A673 (cell line): ENCODE measurements at regions not wholly inside any gene's neighbourhood (a gene's known extent, or its start where the extent isn't known, plus 50 kb on each side); places are given as distances from the start of the nearest gene placed in this dataset.

Experiments
- BruUV-seq: library from RNA; stranded (reverse); fragments of 400-500 nt; replicated peaks from 2 replicates; lab custom pipeline; 2021; lab: Mats Ljungman, UMichigan
- CTCF ChIA-PET: fragments of 300-600 bp; sonication (Branson Sonifier 250); formaldehyde crosslinking; loops from one replicate; lab custom pipeline; 2022; ENCODE audit warnings: antibody characterized with exemption; lab: Charles Lee
- POLR2A ChIA-PET: fragments of 300-600 bp; sonication (Branson Sonifier 250); formaldehyde crosslinking; loops from one replicate; lab custom pipeline; 2022; ENCODE audit warnings: antibody characterized with exemption; ENCODE audit not compliant: low non-redundant PET; lab: Charles Lee
- DNase-seq: peaks from one replicate; pipeline ENCODE4 v3.0.0-alpha.2; 2015; ENCODE audit warnings: low spot score
- H3K27ac ChIP-seq: fragments of 200-600 bp; sonication (generic); 2 replicates; pipeline ENCODE4 v1.5.1; 2016; ENCODE audit warnings: mixed run types, low read depth, mild to moderate bottlenecking, mixed read lengths, antibody characterized with exemption, low read length; ENCODE audit not compliant: poor library complexity, severe bottlenecking
- H3K27me3 ChIP-seq: fragments of 200-600 bp; sonication (generic); replicated peaks from 2 replicates; pipeline ENCODE4 v1.6.1; 2017; ENCODE audit warnings: mixed run types, low read depth, mild to moderate bottlenecking, mixed read lengths, antibody characterized with exemption, low read length; ENCODE audit not compliant: insufficient read depth, poor library complexity
- H3K36me3 ChIP-seq: fragments of 200-600 bp; sonication (generic); 2 replicates; pipeline ENCODE4 v1.6.1; 2016; ENCODE audit warnings: mixed run types, mild to moderate bottlenecking, mixed read lengths, antibody characterized with exemption, low read length; ENCODE audit not compliant: insufficient read depth, poor library complexity, severe bottlenecking
- H3K4me1 ChIP-seq: fragments of 200-600 bp; sonication (generic); 2 replicates; pipeline ENCODE4 v1.6.1; 2017; ENCODE audit warnings: mixed run types, mild to moderate bottlenecking, mixed read lengths, antibody characterized with exemption, low read length; ENCODE audit not compliant: insufficient read depth, poor library complexity, severe bottlenecking
- H3K4me3 ChIP-seq: fragments of 200-600 bp; sonication (generic); 2 replicates; pipeline ENCODE4 v1.5.1; 2016; ENCODE audit warnings: low read depth, mixed run types, mild to moderate bottlenecking, mixed read lengths, low read length; ENCODE audit not compliant: poor library complexity, severe bottlenecking
- H3K9me3 ChIP-seq: fragments of 200-600 bp; sonication (generic); 2 replicates; pipeline ENCODE4 v1.6.1; 2016; ENCODE audit warnings: mixed run types, low read depth, mild to moderate bottlenecking, mixed read lengths, antibody characterized with exemption, low read length; ENCODE audit not compliant: poor library complexity, severe bottlenecking
- CTCF ChIP-seq: fragments of 300-800, 200-600 bp; sonication (generic); conservative IDR thresholded peaks from 2 replicates; pipeline ENCODE4 v1.5.1; 2017; ENCODE audit warnings: low read depth, mild to moderate bottlenecking, antibody characterized with exemption, low read length, moderate library complexity, mixed read lengths
- EZH2 ChIP-seq: fragments of 200-600 bp; sonication (generic); IDR thresholded peaks from 2 replicates; pipeline ENCODE4 v1.6.1; 2017; ENCODE audit warnings: borderline replicate concordance, low read depth, mild to moderate bottlenecking, mixed read lengths, antibody characterized with exemption, low read length; ENCODE audit not compliant: poor library complexity, severe bottlenecking
- intact Hi-C: fragments of 100-400 bp; cut with micrococcal nuclease; formaldehyde crosslinking; loops from one replicate; pipeline ENCODE4 v1.10.0; 2022; ENCODE audit not compliant: unreplicated experiment

GRCh38 chr4:58871509-58871908 is 1761.3 kb upstream of the IGFBP7 start:
- Histone ChIP-seq H3K9me3 (peaks cover 6% of the 10 kb centered on the region), H3K27me3 (no peaks in the 10 kb centered on the region), H3K4me1 (no peaks in the 10 kb centered on the region), H3K27ac (no peak overlapping the region), H3K4me3 (no peak overlapping the region), H3K36me3 (no peaks in the 10 kb centered on the region)
- no TSS peak for BruUV-seq
- POLR2A ChIA-PET: no interaction called here
- intact Hi-C loops: no loop called here
- CTCF ChIA-PET: no interaction called here
- TF ChIP-seq CTCF (no peak), EZH2 (no peak)
- DNase-seq: no peak

- DNase-seq: no peak
- Histone ChIP-seq H3K9me3 (no peaks in the 10 kb centered on the region), H3K36me3 (no peaks in the 10 kb centered on the region), H3K4me1 (no peaks in the 10 kb centered on the region), H3K4me3 (no peak overlapping the region), H3K27me3 (no peaks in the 10 kb centered on the region), H3K27ac (no peak overlapping the region)
- intact Hi-C loops: no loop called here
- no TSS peak for BruUV-seq
- TF ChIP-seq CTCF (no peak), EZH2 (no peak)
- POLR2A ChIA-PET: no interaction called here
- CTCF ChIA-PET: no interaction called here
Measured at GRCh38 chr4:58849026-58849425, 1738.8 kb upstream of the IGFBP7 start.

GRCh38 chr4:58843455-58843854 is 1733.3 kb upstream of the IGFBP7 start:
- intact Hi-C loops: no loop called here
- Histone ChIP-seq H3K36me3 (no peaks in the 10 kb centered on the region), H3K27ac (no peak overlapping the region), H3K27me3 (no peaks in the 10 kb centered on the region), H3K4me1 (no peaks in the 10 kb centered on the region), H3K4me3 (no peak overlapping the region), H3K9me3 (no peaks in the 10 kb centered on the region)
- POLR2A ChIA-PET: no interaction called here
- no peak for DNase-seq
- CTCF ChIA-PET: no interaction called here
- no TSS peak for BruUV-seq
- TF ChIP-seq EZH2 (no peak), CTCF (no peak)
